K562 (cell line): ENCODE measurements at regions not wholly inside any gene's neighbourhood (a gene's known extent, or its start where the extent isn't known, plus 50 kb on each side); places are given as distances from the start of the nearest gene placed in this dataset.

Experiments used
- ATAC-seq: fragments of 200-7000 bp; cut with Tn5 transposase; 3 replicates; pipeline ENCODE4 v1.9.1; 2020; ENCODE audit warnings: moderate library complexity
- BruUV-seq: library from RNA; stranded (reverse); fragments of 400-500 nt; replicated peaks from 2 replicates; lab custom pipeline; 2021; lab: Mats Ljungman, UMichigan
- CTCF ChIA-PET: fragments of 300-600 bp; formaldehyde crosslinking; extraction: SDS; loops from one replicate; lab custom pipeline; 2021; ENCODE audit warnings: low intra/inter-chr PET ratio; lab: Yijun Ruan, JAX
- POLR2A ChIA-PET: fragments of 300-600, 350-650 bp; sonication (Branson Sonifier 250); formaldehyde crosslinking; extraction: SDS; loops from one replicate; lab custom pipeline; 2021; ENCODE audit warnings: antibody characterized with exemption, inconsistent platforms; lab: Yijun Ruan, JAX
- DNase-seq, 4 experiments: peaks; one replicate each; pipeline versions ENCODE4 v3.0.0 to v3.0.0-alpha.2; 2011 to 2018; ENCODE audit warnings: low spot score in 3 of 4, mixed read lengths in 3 of 4; ENCODE audit errors: extremely low read depth in 1 of 4
- FAIRE-seq: peaks from 2 replicates; lab custom pipeline; 2011; peaks lifted over from hg19 to GRCh38; lab: Jason Lieb, UNC
- H2AFZ ChIP-seq: 2 replicates; pipeline ENCODE4 v1.6.0; 2011; ENCODE audit warnings: low read depth, low read length, control low read depth, inconsistent platforms
- H3K27ac ChIP-seq: fragments of 200-600 bp; 3 replicates; pipeline ENCODE4 v1.8.0; 2011; ENCODE audit warnings: low read depth, mild to moderate bottlenecking, control low read depth, inconsistent platforms, low read length, moderate library complexity, mixed read lengths; ENCODE audit errors: extremely low read depth
- H3K27me3 ChIP-seq, 2 experiments: fragments of 300-600 bp in 1 of 2; 2 replicates in 1 of 2; 3 replicates in 1 of 2; pipeline versions ENCODE4 v1.6.0 to v1.8.0; 2011; ENCODE audit warnings: inconsistent platforms in 2 of 2, low read length in 2 of 2, mild to moderate bottlenecking in 1 of 2, mixed read lengths in 1 of 2, moderate library complexity in 1 of 2; ENCODE audit not compliant: control insufficient read depth in 2 of 2, insufficient read depth in 2 of 2
- H3K36me3 ChIP-seq: fragments of 300-600 bp; 3 replicates; pipeline ENCODE4 v1.8.0; 2011; ENCODE audit warnings: mild to moderate bottlenecking, low read length, inconsistent platforms; ENCODE audit not compliant: control insufficient read depth, insufficient read depth
- H3K4me1 ChIP-seq, 2 experiments: fragments of 200-600 bp in 1 of 2; replicated peaks in 1 of 2; 2 replicates in 1 of 2; 3 replicates in 1 of 2; pipeline versions ENCODE4 v1.5.1 to v1.8.0; 2011; ENCODE audit warnings: inconsistent platforms in 2 of 2, low read length in 2 of 2, mild to moderate bottlenecking in 1 of 2, mixed read lengths in 1 of 2, moderate library complexity in 1 of 2; ENCODE audit not compliant: control insufficient read depth in 2 of 2, insufficient read depth in 2 of 2
- H3K4me2 ChIP-seq: 2 replicates; pipeline ENCODE4 v1.6.1; 2011; ENCODE audit warnings: low read length, control low read depth, inconsistent platforms, mixed read lengths; ENCODE audit not compliant: insufficient read depth
- H3K4me3 ChIP-seq: fragments of 200-600 bp; sonication (generic), shearing (Covaris generic); 2 replicates; pipeline ENCODE4 v1.5.1; 2016; ENCODE audit warnings: control low read depth, inconsistent platforms
- H3K79me2 ChIP-seq: fragments of 200-600 bp; 3 replicates; pipeline ENCODE4 v1.8.0; 2011; ENCODE audit warnings: low read length, inconsistent platforms; ENCODE audit not compliant: control insufficient read depth, insufficient read depth
- H3K9ac ChIP-seq, 2 experiments: 2 replicates each; pipeline versions ENCODE4 v1.6.0 to v1.6.1; 2011; ENCODE audit warnings: low read depth in 2 of 2, low read length in 2 of 2, control low read depth in 1 of 2, inconsistent platforms in 1 of 2, mild to moderate bottlenecking in 1 of 2, mixed read lengths in 1 of 2; ENCODE audit not compliant: insufficient read depth in 1 of 2
- H3K9me1 ChIP-seq: one replicate; pipeline ENCODE4 v1.6.0; 2011; ENCODE audit warnings: inconsistent platforms, mild to moderate bottlenecking, low read length, moderate library complexity; ENCODE audit not compliant: control insufficient read depth, insufficient read depth
- H3K9me3 ChIP-seq: replicated peaks from 2 replicates; pipeline ENCODE4 v1.5.1; 2011; ENCODE audit warnings: low read depth, low read length, inconsistent platforms; ENCODE audit not compliant: control insufficient read depth, insufficient read depth
- H4K20me1 ChIP-seq: replicated peaks from 2 replicates; pipeline ENCODE4 v1.6.1; 2011; ENCODE audit warnings: low read length, inconsistent platforms, mixed read lengths; ENCODE audit not compliant: control insufficient read depth, insufficient read depth
- CGGBP1 ChIP-seq: fragments of 250-450 bp; sonication (Bioruptor Pico); IDR thresholded peaks from 2 replicates; pipeline ENCODE4 v1.9.0; 2021; ENCODE audit warnings: mild to moderate bottlenecking
- IRF2 ChIP-seq: sonication (generic); formaldehyde crosslinking; IDR thresholded peaks from 2 replicates; pipeline ENCODE4 v1.8.1; 2022; ENCODE audit warnings: mild to moderate bottlenecking, missing genetic modification reagents
- IRF9 ChIP-seq: fragments of 450-650 bp; IDR thresholded peaks from 2 replicates; pipeline ENCODE4 v1.6.1; 2016; ENCODE audit warnings: missing biosample characterization, missing genetic modification characterization
- L3MBTL2 ChIP-seq: fragments of 450-650 bp; IDR thresholded peaks from 2 replicates; pipeline ENCODE4 v1.6.1; 2016; ENCODE audit warnings: mild to moderate bottlenecking, moderate library complexity
- LCOR ChIP-seq: sonication (generic); formaldehyde crosslinking; IDR thresholded peaks from 2 replicates; pipeline ENCODE4 v1.8.0; 2022; ENCODE audit warnings: mild to moderate bottlenecking, missing genetic modification reagents
- MTA2 ChIP-seq: fragments of 450-650 bp; IDR thresholded peaks from 2 replicates; pipeline ENCODE4 v1.6.1; 2016; ENCODE audit warnings: low read depth
- MXD1 ChIP-seq: fragments of 250-450 bp; sonication (Bioruptor Pico); IDR thresholded peaks from 2 replicates; pipeline ENCODE4 v1.8.0; 2021; ENCODE audit warnings: borderline replicate concordance, mild to moderate bottlenecking, moderate library complexity; ENCODE audit not compliant: poor library complexity, severe bottlenecking
- POLR2H ChIP-seq: IDR thresholded peaks from 2 replicates; pipeline ENCODE4 v1.6.1; 2016; ENCODE audit warnings: missing genetic modification characterization, low read depth, mild to moderate bottlenecking, control low read depth, missing compliant biosample characterization, moderate library complexity
- RBM25 ChIP-seq: fragments of 200-400 bp; formaldehyde crosslinking; IDR thresholded peaks from 2 replicates; pipeline ENCODE4 v1.6.1; 2018; ENCODE audit warnings: low read length, low read depth, moderate library complexity; ENCODE audit not compliant: severe bottlenecking
- SMAD2 ChIP-seq: fragments of 150-350 bp; IDR thresholded peaks from 2 replicates; pipeline ENCODE4 v1.6.1; 2014; ENCODE audit warnings: low read depth, mild to moderate bottlenecking, low read length
- SP1 ChIP-seq: sonication (generic); formaldehyde crosslinking; IDR thresholded peaks from 2 replicates; pipeline ENCODE4 v1.8.1; 2022; ENCODE audit warnings: mild to moderate bottlenecking, missing genetic modification reagents
- SRSF3 ChIP-seq: fragments of 200-400 bp; formaldehyde crosslinking; IDR thresholded peaks from 2 replicates; pipeline ENCODE4 v1.6.1; 2016; ENCODE audit warnings: mild to moderate bottlenecking, low read length, moderate library complexity; ENCODE audit not compliant: insufficient read depth
- TAF1 ChIP-seq: IDR thresholded peaks from 2 replicates; pipeline ENCODE4 v1.6.1; 2011; ENCODE audit warnings: mild to moderate bottlenecking, low read length, moderate library complexity; ENCODE audit not compliant: insufficient read depth, control insufficient read depth, severe bottlenecking; ENCODE audit errors: extremely low read depth
- UBTF ChIP-seq, 2 experiments: IDR thresholded peaks; 2 replicates each; pipeline ENCODE4 v1.6.1; 2012; ENCODE audit warnings: improper control_type of control experiment in 2 of 2, low read depth in 2 of 2, low read length in 2 of 2, borderline replicate concordance in 1 of 2
- YY1 ChIP-seq, 3 experiments: IDR thresholded peaks; 2 replicates each; pipeline ENCODE4 v1.6.1; 2011; ENCODE audit warnings: low read length in 2 of 3, mild to moderate bottlenecking in 2 of 3, moderate library complexity in 2 of 3, borderline replicate concordance in 1 of 3, control low read depth in 1 of 3, low read depth in 1 of 3; ENCODE audit not compliant: insufficient read depth in 3 of 3, insufficient replicate concordance in 2 of 3, control insufficient read depth in 1 of 3, insufficient read length in 1 of 3; ENCODE audit errors: extremely low read depth in 1 of 3
- ZNF655 ChIP-seq: fragments of 250-450 bp; sonication (Bioruptor Pico); IDR thresholded peaks from 2 replicates; pipeline ENCODE4 v1.5.0; 2021
- ZNF778 ChIP-seq: fragments of 450-650 bp; formaldehyde crosslinking; IDR thresholded peaks from 2 replicates; pipeline ENCODE4 v1.4.0; 2020; ENCODE audit warnings: mild to moderate bottlenecking, moderate library complexity
- WGBS: fragments of 100-300 bp; shearing (Covaris generic); methylation state at CpG from one replicate; pipeline ENCODE4 v1.1.6; 2016; ENCODE audit warnings: low coverage, mixed read lengths; ENCODE audit not compliant: insufficient coverage; ENCODE audit errors: missing lambda C conversion rate; 5-methylcytosine and 5-hydroxymethylcytosine counted together
- in situ Hi-C: fragments of 300-500 bp; cut with MboI; formaldehyde crosslinking; loops from 4 replicates; pipeline ENCODE4 v1.15.0; 2018; ENCODE audit warnings: inconsistent platforms, mixed read lengths
- intact Hi-C: fragments of 100-400 bp; cut with micrococcal nuclease; formaldehyde crosslinking; loops from 2 replicates; pipeline ENCODE4 v1.14.2; 2022

- TF ChIP-seq TAF1 (no peak), L3MBTL2 (no peak), SMAD2 (no peak), ZNF655 (no peak), IRF2 (no peak), IRF9 (tag) (no peak), ZNF778 (CRISPR knock-in tag) (no peak), MTA2 (no peak)
These were observed 2042.2 kb downstream of the ARAP2 start (continued) for GRCh38 chr4:34202154-34202553.

GRCh38 chr4:34220601-34221000 lies 2023.7 kb downstream of the ARAP2 start:
- no peaks in the 10 kb centered on the region for H3K4me1 ChIP-seq
- intact Hi-C loops (no loop called here), in situ Hi-C loops (no loop called here)
- no peaks in the 10 kb centered on the region for H3K36me3 ChIP-seq
- ChIA-PET CTCF (no interaction called here), POLR2A (no interaction called here)
- no peaks in the 10 kb centered on the region for H4K20me1 ChIP-seq
- H3K27ac ChIP-seq, result no peak overlapping the region
- H3K4me2 ChIP-seq, result no peak overlapping the region
- H3K9me3 ChIP-seq, result no peaks in the 10 kb centered on the region
- H3K9me1 ChIP-seq, result no peaks in the 10 kb centered on the region
- FAIRE-seq (no peak), ATAC-seq (no peak), DNase-seq (no peak)
- BruUV-seq, result no TSS peak
- H3K4me3 ChIP-seq, result no peak overlapping the region
- H2AFZ ChIP-seq, result no peak overlapping the region
- H3K9ac ChIP-seq, result no peak overlapping the region
- H3K79me2 ChIP-seq, result no peaks in the 10 kb centered on the region
- no peaks in the 10 kb centered on the region for H3K27me3 ChIP-seq
- WGBS, result 0% methylated on average over 1 of the region's 1 CpG
- TF ChIP-seq MXD1 (CRISPR knock-in tag) (no peak), YY1 (IDR thresholded peaks at IDR 0.05; ENCODE audit: borderline replicate concordance in 1 of 3, control insufficient read depth in 1 of 3, extremely low read depth in 1 of 3, insufficient read depth in 3 of 3, insufficient read length in 1 of 3, insufficient replicate concordance in 2 of 3, low read depth in 1 of 3, low read length in 2 of 3) (no peak), UBTF (IDR thresholded peaks at IDR 0.05; ENCODE audit: borderline replicate concordance in 1 of 2, low read depth in 2 of 2, low read length in 2 of 2) (no peak), SP1 (CRISPR knock-in tag) (no peak), CGGBP1 (CRISPR knock-in tag) (no peak), SRSF3 (no peak), POLR2H (tag) (no peak), RBM25 (no peak), LCOR (CRISPR knock-in tag) (no peak)
